GM10266 (cell line): ENCODE measurements at regions not wholly inside any gene's neighbourhood (a gene's known extent, or its start where the extent isn't known, plus 50 kb on each side); places are given as distances from the start of the nearest gene placed in this dataset.

ENCODE experiments used
- DNase-seq: peaks from one replicate; pipeline ENCODE4 v3.0.0; 2012; ENCODE audit errors: extremely low spot score
- CTCF ChIP-seq: IDR thresholded peaks from 2 replicates; pipeline ENCODE4 v1.5.1; 2012; ENCODE audit warnings: mild to moderate bottlenecking, low read depth; ENCODE audit not compliant: control insufficient read depth, insufficient read depth; ENCODE audit errors: missing control alignments

- DNase-seq: no peak
- no peak for TF ChIP-seq CTCF
Measured at GRCh38 chr10:56881218-56881617, 520.2 kb upstream of the ZWINT start.

- no peak for TF ChIP-seq CTCF
- no peak for DNase-seq
Measured at GRCh38 chr10:56880606-56881005, 519.5 kb upstream of the ZWINT start.

- no peak for TF ChIP-seq CTCF
- no peak for DNase-seq
Measured at GRCh38 chr10:56874950-56875349, 513.9 kb upstream of the ZWINT start.

- DNase-seq: no peak
- TF ChIP-seq CTCF: no peak
Measured at GRCh38 chr10:56871160-56871668, 510.2 kb upstream of the ZWINT start.

- DNase-seq: no peak
- no peak for TF ChIP-seq CTCF
Measured at GRCh38 chr10:56867236-56867635, 506.2 kb upstream of the ZWINT start.

- DNase-seq: no peak
- TF ChIP-seq CTCF: no peak
Measured at GRCh38 chr10:56856569-56856968, 495.5 kb upstream of the ZWINT start.

GRCh38 chr10:56844978-56845529, 484.0 kb upstream of the ZWINT start:
- no peak for TF ChIP-seq CTCF
- DNase-seq: no peak
